Lower leg skin (tissue), 4 donors: ENCODE measurements at regions not wholly inside any gene's neighbourhood (a gene's known extent, or its start where the extent isn't known, plus 50 kb on each side); places are given as distances from the start of the nearest gene placed in this dataset.

Experiments
- DNase-seq, 2 donors: peaks; one replicate each; pipeline ENCODE4 v3.0.0-alpha.2; 2019; ENCODE audit warnings: low spot score in 2 of 2
- H3K4me3 ChIP-seq: fragments of 200-600 bp; sonication (generic); 2 replicates; pipeline ENCODE4 v1.5.1; 2017; ENCODE audit warnings: mild to moderate bottlenecking, low read depth; ENCODE audit not compliant: poor library complexity, severe bottlenecking
- POLR2A ChIP-seq, 2 donors: fragments of 450-650 bp; IDR thresholded peaks; one replicate each; pipeline ENCODE4 v1.6.1; 2016 to 2017; ENCODE audit warnings: antibody characterized with exemption in 2 of 2, mild to moderate bottlenecking in 1 of 2, moderate library complexity in 1 of 2
- WGBS, 2 donors: methylation state at CpG; one replicate each; pipeline ENCODE4 v1.1.5; 2018; 5-methylcytosine and 5-hydroxymethylcytosine counted together
- intact Hi-C: fragments of 100-400 bp; cut with DNase I; formaldehyde crosslinking; loops from one replicate; pipeline ENCODE4 v1.15.0; 2023; ENCODE audit warnings: low total_unique reads
- TF ChIP-seq, protein P1 (sequence below), 3 donors: fragments of 450-650 bp; IDR thresholded peaks; one replicate each; pipeline ENCODE4 v1.5.1; 2016; ENCODE audit warnings: antibody characterized with exemption in 3 of 3, mild to moderate bottlenecking in 3 of 3, moderate library complexity in 2 of 3

DNA sequence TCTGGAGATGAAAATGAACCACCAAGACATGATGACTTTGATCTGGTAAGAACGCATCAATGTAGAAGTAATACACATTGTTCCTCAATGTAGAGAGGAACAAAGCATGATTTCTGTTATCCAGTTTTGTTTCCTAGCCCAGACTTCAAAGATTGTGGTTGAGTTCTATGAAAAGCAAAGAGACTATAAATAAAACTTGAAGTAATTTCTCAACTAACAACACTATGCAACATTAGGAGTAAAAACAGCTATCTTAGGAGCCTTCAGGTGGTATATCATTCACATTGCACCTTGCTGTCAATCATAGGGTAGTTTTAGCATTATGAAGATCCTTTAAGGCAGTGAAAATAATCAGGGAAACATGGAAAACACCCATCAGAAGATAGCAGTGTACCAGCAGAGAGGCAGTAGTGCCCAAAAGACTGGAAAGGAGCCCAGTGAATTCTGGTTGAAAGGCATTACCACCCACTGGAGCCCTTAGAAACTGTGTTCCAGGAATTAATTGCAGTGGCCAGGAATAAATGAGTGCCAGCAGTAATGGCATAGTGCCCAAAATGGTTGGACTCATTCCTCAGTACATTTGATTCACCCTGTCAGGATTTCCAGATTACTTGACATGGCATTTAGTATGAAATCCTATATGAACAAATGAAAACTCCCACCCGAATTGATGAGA lies 300.7 kb upstream of the CXXC4 start:
- DNase-seq = no peak
- TF ChIP-seq, protein P1, sequence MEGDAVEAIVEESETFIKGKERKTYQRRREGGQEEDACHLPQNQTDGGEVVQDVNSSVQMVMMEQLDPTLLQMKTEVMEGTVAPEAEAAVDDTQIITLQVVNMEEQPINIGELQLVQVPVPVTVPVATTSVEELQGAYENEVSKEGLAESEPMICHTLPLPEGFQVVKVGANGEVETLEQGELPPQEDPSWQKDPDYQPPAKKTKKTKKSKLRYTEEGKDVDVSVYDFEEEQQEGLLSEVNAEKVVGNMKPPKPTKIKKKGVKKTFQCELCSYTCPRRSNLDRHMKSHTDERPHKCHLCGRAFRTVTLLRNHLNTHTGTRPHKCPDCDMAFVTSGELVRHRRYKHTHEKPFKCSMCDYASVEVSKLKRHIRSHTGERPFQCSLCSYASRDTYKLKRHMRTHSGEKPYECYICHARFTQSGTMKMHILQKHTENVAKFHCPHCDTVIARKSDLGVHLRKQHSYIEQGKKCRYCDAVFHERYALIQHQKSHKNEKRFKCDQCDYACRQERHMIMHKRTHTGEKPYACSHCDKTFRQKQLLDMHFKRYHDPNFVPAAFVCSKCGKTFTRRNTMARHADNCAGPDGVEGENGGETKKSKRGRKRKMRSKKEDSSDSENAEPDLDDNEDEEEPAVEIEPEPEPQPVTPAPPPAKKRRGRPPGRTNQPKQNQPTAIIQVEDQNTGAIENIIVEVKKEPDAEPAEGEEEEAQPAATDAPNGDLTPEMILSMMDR (IDR thresholded peaks at IDR 0.05) = no peak
- no peak for TF ChIP-seq POLR2A (IDR thresholded peaks at IDR 0.05)
- 37 to 67% methylated on average over 2 of the region's 2 CpGs for WGBS, 2 donors
- H3K4me3 ChIP-seq = no peak overlapping the region
- intact Hi-C loops = no loop called here

- 85 to 93% methylated on average over 3 of the region's 3 CpGs for WGBS, 2 donors
- no peak for TF ChIP-seq POLR2A (IDR thresholded peaks at IDR 0.05)
- TF ChIP-seq, protein P1 (IDR thresholded peaks at IDR 0.05) = no peak
- no peak for DNase-seq
- H3K4me3 ChIP-seq = no peak overlapping the region
- intact Hi-C loops = no loop called here
These were observed 317.0 kb upstream of the CXXC4 start for GRCh38 chr4:104811727-104812126.

DNA sequence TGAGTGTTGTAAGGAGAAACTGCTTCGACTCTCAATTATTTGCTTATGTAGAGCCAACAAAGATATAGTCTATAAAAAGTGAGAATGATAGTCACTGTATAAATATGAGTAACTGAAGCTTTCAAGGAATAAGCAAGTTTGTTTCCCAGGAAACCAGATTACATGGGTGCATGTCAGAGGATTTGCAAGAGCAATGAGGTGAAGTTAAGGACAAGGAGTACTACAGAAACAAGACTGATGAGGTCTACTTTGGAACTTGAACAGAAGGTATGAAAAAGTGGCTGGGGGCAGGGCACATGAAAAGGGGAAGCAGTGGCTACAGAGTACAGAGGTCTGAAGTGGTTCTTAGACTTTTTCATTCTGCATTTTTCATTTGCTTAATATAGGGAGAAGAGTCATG lies 321.0 kb upstream of the CXXC4 start:
- WGBS, 2 donors = 73 to 79% methylated on average over 1 of the region's 1 CpG
- TF ChIP-seq POLR2A (IDR thresholded peaks at IDR 0.05) = no peak
- TF ChIP-seq, protein P1 (IDR thresholded peaks at IDR 0.05) = no peak
- DNase-seq = no peak
- H3K4me3 ChIP-seq = no peak overlapping the region
- intact Hi-C loops = no loop called here

DNA sequence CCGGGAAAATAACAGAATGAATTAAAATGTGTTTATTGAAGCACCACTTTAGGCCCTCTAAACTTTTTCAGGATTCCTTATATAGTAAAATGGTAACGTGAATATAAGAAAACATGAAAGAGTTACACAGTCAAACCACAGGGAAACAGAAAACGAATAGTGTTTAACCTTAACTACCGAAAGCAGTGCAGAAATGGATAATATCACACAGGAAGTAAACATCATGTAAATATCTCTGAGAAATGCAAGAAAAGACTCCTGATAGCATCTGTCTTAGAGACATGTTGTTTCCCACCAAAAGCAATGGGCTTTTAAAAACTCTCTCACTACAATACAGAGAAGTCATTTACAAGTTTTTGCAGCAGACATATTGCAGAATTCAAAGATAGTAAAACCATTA lies 323.9 kb upstream of the CXXC4 start:
- intact Hi-C loops = no loop called here
- WGBS, 2 donors = 79 to 83% methylated on average over 4 of the region's 4 CpGs
- DNase-seq = no peak
- TF ChIP-seq POLR2A (IDR thresholded peaks at IDR 0.05) = no peak
- TF ChIP-seq, protein P1 (IDR thresholded peaks at IDR 0.05) = no peak
- H3K4me3 ChIP-seq = no peak overlapping the region

GRCh38 chr4:104826171-104826570 lies 320.5 kb upstream of the TET2 start:
- no peak for DNase-seq
- intact Hi-C loops = no loop called here
- WGBS, 2 donors = 53 to 56% methylated on average over 2 of the region's 2 CpGs
- TF ChIP-seq, protein P1 (IDR thresholded peaks at IDR 0.05) = no peak
- no peak for TF ChIP-seq POLR2A (IDR thresholded peaks at IDR 0.05)
- H3K4me3 ChIP-seq = no peak overlapping the region

- DNase-seq = no peak
- no peak for TF ChIP-seq POLR2A (IDR thresholded peaks at IDR 0.05)
- TF ChIP-seq, protein P1 (IDR thresholded peaks at IDR 0.05) = no peak
- H3K4me3 ChIP-seq = no peak overlapping the region
- intact Hi-C loops = no loop called here
These were observed 316.9 kb upstream of the TET2 start for GRCh38 chr4:104829761-104830160.
